IMR-90 (cell line): ENCODE measurements at regions not wholly inside any gene's neighbourhood (a gene's known extent, or its start where the extent isn't known, plus 50 kb on each side); places are given as distances from the start of the nearest gene placed in this dataset.

ENCODE experiments used
- ATAC-seq: fragments of 200-7000 bp; cut with Tn5 transposase; 2 replicates; pipeline ENCODE4 v1.9.1; 2020; ENCODE audit warnings: low read depth, mild to moderate bottlenecking, moderate library complexity
- BruUV-seq: library from RNA; stranded (reverse); fragments of 400-500 nt; replicated peaks from 2 replicates; lab custom pipeline; 2021; lab: Mats Ljungman, UMichigan
- CTCF ChIA-PET: fragments of 300-600 bp; formaldehyde crosslinking; extraction: SDS; loops from one replicate; lab custom pipeline; 2021; ENCODE audit warnings: antibody characterized with exemption; lab: Yijun Ruan, JAX
- POLR2A ChIA-PET: fragments of 300-600 bp; sonication (Branson Sonifier 250); formaldehyde crosslinking; loops from one replicate; lab custom pipeline; 2022; ENCODE audit warnings: antibody characterized with exemption; ENCODE audit not compliant: unreplicated experiment; lab: Charles Lee
- DNase-seq: peaks from one replicate; pipeline ENCODE4 v3.0.0; 2013
- H2AFZ ChIP-seq: replicated peaks from 2 replicates; pipeline ENCODE3; 2013; ENCODE audit warnings: low read length, mild to moderate bottlenecking; ENCODE audit not compliant: poor library complexity
- H2AK5ac ChIP-seq: 2 replicates; pipeline ENCODE4 v1.6.1; 2013; ENCODE audit warnings: low read depth, low read length, inconsistent platforms
- H2AK9ac ChIP-seq: replicated peaks from 2 replicates; pipeline ENCODE3; 2013; ENCODE audit warnings: mild to moderate bottlenecking, low read depth, low read length, moderate library complexity; ENCODE audit not compliant: poor library complexity
- H2BK120ac ChIP-seq: 2 replicates; pipeline ENCODE4 v1.6.1; 2013; ENCODE audit warnings: low read depth, low read length, inconsistent platforms
- H2BK15ac ChIP-seq: 3 replicates; pipeline ENCODE4 v1.6.1; 2013; ENCODE audit warnings: low read depth, low read length, inconsistent platforms
- H2BK20ac ChIP-seq: 2 replicates; pipeline ENCODE4 v1.6.1; 2013; ENCODE audit warnings: low read depth, mild to moderate bottlenecking, inconsistent platforms, low read length, moderate library complexity
- H2BK5ac ChIP-seq: 2 replicates; pipeline ENCODE4 v1.6.1; 2013; ENCODE audit warnings: mild to moderate bottlenecking, low read depth, low read length, inconsistent platforms; ENCODE audit not compliant: poor library complexity, severe bottlenecking
- H3K14ac ChIP-seq: replicated peaks from 2 replicates; pipeline ENCODE4 v1.6.1; 2013; ENCODE audit warnings: low read depth, low read length, inconsistent platforms
- H3K18ac ChIP-seq: 2 replicates; pipeline ENCODE4 v1.6.1; 2013; ENCODE audit warnings: low read depth, low read length, control low read depth
- H3K23ac ChIP-seq: 2 replicates; pipeline ENCODE4 v1.6.1; 2013; ENCODE audit warnings: low read depth, low read length, inconsistent platforms
- H3K27ac ChIP-seq: 2 replicates; pipeline ENCODE4 v1.5.1; 2013; ENCODE audit warnings: mild to moderate bottlenecking, control low read depth, low read length; ENCODE audit not compliant: insufficient read depth
- H3K27me3 ChIP-seq: 2 replicates; pipeline ENCODE4 v1.6.1; 2013; ENCODE audit warnings: low read length; ENCODE audit not compliant: control insufficient read depth, insufficient read depth
- H3K36me3 ChIP-seq: 2 replicates; pipeline ENCODE4 v1.6.1; 2013; ENCODE audit warnings: low read length, mixed read lengths; ENCODE audit not compliant: control insufficient read depth, insufficient read depth
- H3K4ac ChIP-seq: 2 replicates; pipeline ENCODE4 v1.6.1; 2013; ENCODE audit warnings: low read depth, low read length, inconsistent platforms
- H3K4me1 ChIP-seq: 2 replicates; pipeline ENCODE4 v1.6.1; 2013; ENCODE audit warnings: low read length, mixed read lengths; ENCODE audit not compliant: control insufficient read depth, insufficient read depth
- H3K4me2 ChIP-seq: 2 replicates; pipeline ENCODE4 v1.6.1; 2013; ENCODE audit warnings: low read depth, mild to moderate bottlenecking, control low read depth, low read length, moderate library complexity
- H3K4me3 ChIP-seq: 2 replicates; pipeline ENCODE4 v1.5.1; 2013; ENCODE audit warnings: low read depth, mild to moderate bottlenecking, control low read depth, low read length, moderate library complexity; ENCODE audit not compliant: insufficient read depth
- H3K56ac ChIP-seq: 2 replicates; pipeline ENCODE4 v1.6.1; 2013; ENCODE audit warnings: low read length, inconsistent platforms; ENCODE audit not compliant: insufficient read depth; ENCODE audit errors: extremely low read depth
- H3K79me1 ChIP-seq, 2 experiments: 2 replicates each; pipeline ENCODE4 v1.6.1; 2013; ENCODE audit warnings: low read length in 2 of 2, inconsistent platforms in 1 of 2, low read depth in 1 of 2
- H3K9ac ChIP-seq: 2 replicates; pipeline ENCODE4 v1.6.1; 2013; ENCODE audit warnings: low read depth, low read length, control low read depth
- H3K9me1 ChIP-seq: 2 replicates; pipeline ENCODE4 v1.6.1; 2013; ENCODE audit warnings: low read length, inconsistent platforms; ENCODE audit not compliant: insufficient read depth
- H3K9me3 ChIP-seq: 2 replicates; pipeline ENCODE4 v1.6.1; 2013; ENCODE audit warnings: low read length; ENCODE audit not compliant: control insufficient read depth, insufficient read depth
- H4K20me1 ChIP-seq: 2 replicates; pipeline ENCODE4 v1.6.1; 2013; ENCODE audit warnings: low read length, inconsistent platforms; ENCODE audit not compliant: insufficient read depth
- H4K5ac ChIP-seq: 2 replicates; pipeline ENCODE4 v1.6.1; 2013; ENCODE audit warnings: mild to moderate bottlenecking, low read depth, low read length, control low read depth
- H4K8ac ChIP-seq, 2 experiments: 2 replicates each; pipeline ENCODE4 v1.6.1; 2013; ENCODE audit warnings: low read depth in 2 of 2, low read length in 2 of 2, control low read depth in 1 of 2, inconsistent platforms in 1 of 2
- H4K91ac ChIP-seq: 2 replicates; pipeline ENCODE4 v1.6.1; 2013; ENCODE audit warnings: low read depth, low read length, inconsistent platforms; ENCODE audit not compliant: insufficient read depth
- BHLHE40 ChIP-seq: fragments of 150-350 bp; IDR thresholded peaks from 2 replicates; pipeline ENCODE4 v1.6.1; 2016; ENCODE audit warnings: mild to moderate bottlenecking, low read depth, low read length
- CEBPB ChIP-seq: IDR thresholded peaks from 2 replicates; pipeline ENCODE4 v1.6.1; 2012; ENCODE audit warnings: low read depth, low read length, improper control_type of control experiment
- CHD1 ChIP-seq: IDR thresholded peaks from 2 replicates; pipeline ENCODE4 v1.6.1; 2012; ENCODE audit warnings: low read depth, low read length, improper control_type of control experiment
- FOS ChIP-seq: fragments of 150-350 bp; IDR thresholded peaks from 2 replicates; pipeline ENCODE4 v1.6.1; 2016; ENCODE audit warnings: low read depth, low read length
- MAFK ChIP-seq: IDR thresholded peaks from 2 replicates; pipeline ENCODE4 v1.6.1; 2012; ENCODE audit warnings: low read depth, low read length, improper control_type of control experiment
- MAZ ChIP-seq: IDR thresholded peaks from 2 replicates; pipeline ENCODE4 v1.6.1; 2012; ENCODE audit warnings: low read depth, mild to moderate bottlenecking, low read length, improper control_type of control experiment, moderate library complexity, borderline replicate concordance
- MXI1 ChIP-seq: IDR thresholded peaks from 2 replicates; pipeline ENCODE4 v1.6.1; 2012; ENCODE audit warnings: low read depth, mild to moderate bottlenecking, low read length, moderate library complexity, borderline replicate concordance
- NFE2L2 ChIP-seq: fragments of 150-350 bp; IDR thresholded peaks from 2 replicates; pipeline ENCODE4 v1.6.1; 2016; ENCODE audit warnings: low read depth, mild to moderate bottlenecking, low read length
- POLR2A ChIP-seq: IDR thresholded peaks from 2 replicates; pipeline ENCODE4 v1.6.1; 2012; ENCODE audit warnings: mild to moderate bottlenecking, low read depth, low read length
- RAD21 ChIP-seq: IDR thresholded peaks from 2 replicates; pipeline ENCODE4 v1.6.1; 2012; ENCODE audit warnings: low read length, improper control_type of control experiment
- RCOR1 ChIP-seq: IDR thresholded peaks from 2 replicates; pipeline ENCODE4 v1.6.1; 2012; ENCODE audit warnings: mild to moderate bottlenecking, low read length, improper control_type of control experiment; ENCODE audit not compliant: insufficient replicate concordance
- RFX5 ChIP-seq: IDR thresholded peaks from 2 replicates; pipeline ENCODE4 v1.8.0; 2012; ENCODE audit warnings: low read depth, mild to moderate bottlenecking, low read length, moderate library complexity
- SMC3 ChIP-seq: fragments of 150-350 bp; IDR thresholded peaks from 2 replicates; pipeline ENCODE4 v1.6.1; 2016; ENCODE audit warnings: low read depth, mild to moderate bottlenecking, antibody characterized with exemption, low read length, moderate library complexity
- WGBS, 2 experiments: methylation state at CpG; one replicate each; pipeline versions ENCODE4 v1.1.5 to v1.1.7; 2013; ENCODE audit warnings: missing lambda C conversion rate in 2 of 2; ENCODE audit not compliant: insufficient read length in 1 of 2; ENCODE audit errors: extremely low coverage in 2 of 2; 5-methylcytosine and 5-hydroxymethylcytosine counted together
- dilution Hi-C: fragments of 300-500 bp; cut with HindIII; formaldehyde crosslinking; loops from one replicate; pipeline ENCODE4 v1.14.3; 2018; ENCODE audit warnings: low sequenced_read_pairs; ENCODE audit not compliant: unreplicated experiment
- in situ Hi-C: fragments of 300-500 bp; cut with MboI; formaldehyde crosslinking; loops from 3 replicates; pipeline ENCODE4 v1.14.3; 2019; ENCODE audit warnings: low sequenced_read_pairs, inconsistent platforms, mixed read lengths
- intact Hi-C: fragments of 100-400 bp; cut with micrococcal nuclease; formaldehyde crosslinking; loops from 2 replicates; pipeline ENCODE4 v1.10.0; 2022
- TF ChIP-seq, protein P1 (sequence below): fragments of 150-350 bp; IDR thresholded peaks from 2 replicates; pipeline ENCODE4 v1.6.1; 2017; ENCODE audit warnings: mild to moderate bottlenecking, antibody characterized with exemption, low read length, low read depth
- TF ChIP-seq, protein P2 (sequence below): conservative IDR thresholded peaks from 2 replicates; pipeline ENCODE4 v1.5.1; 2012; ENCODE audit warnings: mild to moderate bottlenecking, low read depth, low read length, improper control_type of control experiment
- TF ChIP-seq, protein P3 (sequence below): fragments of 150-350 bp; IDR thresholded peaks from 2 replicates; pipeline ENCODE4 v1.6.1; 2016; ENCODE audit warnings: low read depth, mild to moderate bottlenecking, low read length, moderate library complexity, borderline replicate concordance

DNA sequence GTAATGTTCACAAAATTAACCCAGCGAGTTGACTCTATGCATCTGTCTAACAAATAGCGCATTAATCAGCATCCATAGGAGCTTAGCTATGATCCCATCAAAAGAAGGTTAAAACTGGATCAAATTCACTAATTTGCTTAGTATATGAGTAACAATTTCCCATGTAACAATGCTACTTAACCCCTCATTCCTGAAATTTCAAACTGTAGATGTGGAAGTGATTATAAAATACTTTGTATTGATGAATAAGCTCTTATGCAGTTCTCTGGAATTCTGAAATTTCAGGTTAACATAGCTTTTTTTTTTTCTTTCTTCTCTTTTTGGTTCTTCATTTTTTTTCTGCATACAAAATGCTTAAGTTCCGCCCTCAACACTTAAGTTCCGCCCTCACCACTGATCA lies 1272.7 kb downstream of the KCNT2 start:
- TF ChIP-seq MAFK, result no peak
- TF ChIP-seq MAZ, result no peak
- no peak for TF ChIP-seq RAD21
- TF ChIP-seq FOS, result no peak
- no peak for TF ChIP-seq BHLHE40
- no peak for TF ChIP-seq RCOR1
- TF ChIP-seq POLR2A, result no peak
- no peak for TF ChIP-seq RFX5
- no peak for TF ChIP-seq CEBPB
- TF ChIP-seq SMC3, result no peak
- no peak for TF ChIP-seq CHD1
- TF ChIP-seq, protein P1, sequence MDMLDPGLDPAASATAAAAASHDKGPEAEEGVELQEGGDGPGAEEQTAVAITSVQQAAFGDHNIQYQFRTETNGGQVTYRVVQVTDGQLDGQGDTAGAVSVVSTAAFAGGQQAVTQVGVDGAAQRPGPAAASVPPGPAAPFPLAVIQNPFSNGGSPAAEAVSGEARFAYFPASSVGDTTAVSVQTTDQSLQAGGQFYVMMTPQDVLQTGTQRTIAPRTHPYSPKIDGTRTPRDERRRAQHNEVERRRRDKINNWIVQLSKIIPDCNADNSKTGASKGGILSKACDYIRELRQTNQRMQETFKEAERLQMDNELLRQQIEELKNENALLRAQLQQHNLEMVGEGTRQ, result no peak
- no peak for TF ChIP-seq MXI1
- TF ChIP-seq, protein P2, sequence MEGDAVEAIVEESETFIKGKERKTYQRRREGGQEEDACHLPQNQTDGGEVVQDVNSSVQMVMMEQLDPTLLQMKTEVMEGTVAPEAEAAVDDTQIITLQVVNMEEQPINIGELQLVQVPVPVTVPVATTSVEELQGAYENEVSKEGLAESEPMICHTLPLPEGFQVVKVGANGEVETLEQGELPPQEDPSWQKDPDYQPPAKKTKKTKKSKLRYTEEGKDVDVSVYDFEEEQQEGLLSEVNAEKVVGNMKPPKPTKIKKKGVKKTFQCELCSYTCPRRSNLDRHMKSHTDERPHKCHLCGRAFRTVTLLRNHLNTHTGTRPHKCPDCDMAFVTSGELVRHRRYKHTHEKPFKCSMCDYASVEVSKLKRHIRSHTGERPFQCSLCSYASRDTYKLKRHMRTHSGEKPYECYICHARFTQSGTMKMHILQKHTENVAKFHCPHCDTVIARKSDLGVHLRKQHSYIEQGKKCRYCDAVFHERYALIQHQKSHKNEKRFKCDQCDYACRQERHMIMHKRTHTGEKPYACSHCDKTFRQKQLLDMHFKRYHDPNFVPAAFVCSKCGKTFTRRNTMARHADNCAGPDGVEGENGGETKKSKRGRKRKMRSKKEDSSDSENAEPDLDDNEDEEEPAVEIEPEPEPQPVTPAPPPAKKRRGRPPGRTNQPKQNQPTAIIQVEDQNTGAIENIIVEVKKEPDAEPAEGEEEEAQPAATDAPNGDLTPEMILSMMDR, result no peak
- TF ChIP-seq, protein P3, sequence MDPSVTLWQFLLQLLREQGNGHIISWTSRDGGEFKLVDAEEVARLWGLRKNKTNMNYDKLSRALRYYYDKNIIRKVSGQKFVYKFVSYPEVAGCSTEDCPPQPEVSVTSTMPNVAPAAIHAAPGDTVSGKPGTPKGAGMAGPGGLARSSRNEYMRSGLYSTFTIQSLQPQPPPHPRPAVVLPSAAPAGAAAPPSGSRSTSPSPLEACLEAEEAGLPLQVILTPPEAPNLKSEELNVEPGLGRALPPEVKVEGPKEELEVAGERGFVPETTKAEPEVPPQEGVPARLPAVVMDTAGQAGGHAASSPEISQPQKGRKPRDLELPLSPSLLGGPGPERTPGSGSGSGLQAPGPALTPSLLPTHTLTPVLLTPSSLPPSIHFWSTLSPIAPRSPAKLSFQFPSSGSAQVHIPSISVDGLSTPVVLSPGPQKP, result no peak
- no peak for TF ChIP-seq NFE2L2
- Histone ChIP-seq H4K5ac (no peak overlapping the region), H3K4ac (no peak overlapping the region), H3K79me1 (no peaks in the 10 kb centered on the region), H3K56ac (no peak overlapping the region), H3K9me1 (no peaks in the 10 kb centered on the region), H3K14ac (no peak overlapping the region), H4K20me1 (no peaks in the 10 kb centered on the region), H3K23ac (no peak overlapping the region), H3K18ac (no peak overlapping the region), H3K4me1 (no peaks in the 10 kb centered on the region), H3K36me3 (no peaks in the 10 kb centered on the region), H4K8ac (no peak overlapping the region), H4K91ac (no peak overlapping the region), H3K4me3 (no peak overlapping the region), H3K4me2 (no peak overlapping the region), H2BK20ac (no peak overlapping the region), H2BK15ac (no peak overlapping the region), H3K27ac (no peak overlapping the region), H2AK9ac (no peak overlapping the region), H2AFZ (no peak overlapping the region), H3K9me3 (no peaks in the 10 kb centered on the region), H2BK5ac (no peak overlapping the region), H3K9ac (no peak overlapping the region), H3K27me3 (no peaks in the 10 kb centered on the region), H2BK120ac (no peak overlapping the region), H2AK5ac (no peak overlapping the region)
- intact Hi-C loops (no loop called here), in situ Hi-C loops (no loop called here), dilution Hi-C loops (no loop called here)
- no TSS peak for BruUV-seq
- ChIA-PET POLR2A (no interaction called here), CTCF (interaction anchor here (0.6 kb wide), 1 partner anchor 382 kb away, joined by 10 read pairs; no protein-coding TSS in a partner anchor)
- DNase-seq (peak; percentile 24), ATAC-seq (no peak)
- no CpG with 5 or more reads among the region's 4 CpGs for WGBS, 2 experiments
